Activated T-cell treated with anti-CD3 and anti-CD28 coated beads for 4 hours (primary cell): ENCODE measurements at regions not wholly inside any gene's neighbourhood (a gene's known extent, or its start where the extent isn't known, plus 50 kb on each side); places are given as distances from the start of the nearest gene placed in this dataset.

ENCODE experiments used
- DNase-seq: peaks from one replicate; pipeline ENCODE4 v3.0.0-alpha.2; 2020

GRCh38 chr5:168055961-168056360, 235.5 kb upstream of the WWC1 start:
- no peak for DNase-seq

- no peak for DNase-seq
Measured at GRCh38 chr5:168056499-168057182, 234.8 kb upstream of the WWC1 start.

GRCh38 chr5:168057905-168058304, 233.5 kb upstream of the WWC1 start:
- DNase-seq = no peak

- DNase-seq = no peak
Measured at GRCh38 chr5:168059131-168059530, 232.3 kb upstream of the WWC1 start.

- no peak for DNase-seq
Measured at GRCh38 chr5:168062239-168062638, 229.2 kb upstream of the WWC1 start.

GRCh38 chr5:168064457-168064856, 227.0 kb upstream of the WWC1 start:
- no peak for DNase-seq

- no peak for DNase-seq
Measured at GRCh38 chr5:168064933-168065622, 226.4 kb upstream of the WWC1 start.

GRCh38 chr5:168066536-168067208, 224.8 kb upstream of the WWC1 start:
- no peak for DNase-seq

GRCh38 chr5:168070761-168071160, 220.7 kb upstream of the WWC1 start:
- no peak for DNase-seq

GRCh38 chr5:168072665-168073064, 218.8 kb upstream of the WWC1 start:
- no peak for DNase-seq

GRCh38 chr5:168073311-168073710, 218.1 kb upstream of the WWC1 start:
- DNase-seq = no peak

GRCh38 chr5:168073991-168074800, 217.2 kb upstream of the WWC1 start:
- no peak for DNase-seq

GRCh38 chr5:168075387-168075786, 216.1 kb upstream of the WWC1 start:
- no peak for DNase-seq

GRCh38 chr5:168076561-168076991, 214.9 kb upstream of the WWC1 start:
- DNase-seq = no peak

GRCh38 chr5:168085261-168086031, 206.0 kb upstream of the WWC1 start:
- DNase-seq = no peak

GRCh38 chr5:168086104-168086610, 205.3 kb upstream of the WWC1 start:
- no peak for DNase-seq

- no peak for DNase-seq
Measured at GRCh38 chr5:168086746-168087145, 204.7 kb upstream of the WWC1 start.

GRCh38 chr5:168088410-168089173, 202.9 kb upstream of the WWC1 start:
- DNase-seq = no peak

GRCh38 chr5:168089201-168089887, 202.1 kb upstream of the WWC1 start:
- DNase-seq = no peak
